Hematopoietic multipotent progenitor cell (in vitro differentiated cells): ENCODE measurements at regions not wholly inside any gene's neighbourhood (a gene's known extent, or its start where the extent isn't known, plus 50 kb on each side); places are given as distances from the start of the nearest gene placed in this dataset.

Experiments used
- DNase-seq, 3 donors: peaks; one replicate each; pipeline ENCODE4 v3.0.0-alpha.2; 2011 to 2015; ENCODE audit warnings: low read depth in 2 of 3, low spot score in 2 of 3

DNA sequence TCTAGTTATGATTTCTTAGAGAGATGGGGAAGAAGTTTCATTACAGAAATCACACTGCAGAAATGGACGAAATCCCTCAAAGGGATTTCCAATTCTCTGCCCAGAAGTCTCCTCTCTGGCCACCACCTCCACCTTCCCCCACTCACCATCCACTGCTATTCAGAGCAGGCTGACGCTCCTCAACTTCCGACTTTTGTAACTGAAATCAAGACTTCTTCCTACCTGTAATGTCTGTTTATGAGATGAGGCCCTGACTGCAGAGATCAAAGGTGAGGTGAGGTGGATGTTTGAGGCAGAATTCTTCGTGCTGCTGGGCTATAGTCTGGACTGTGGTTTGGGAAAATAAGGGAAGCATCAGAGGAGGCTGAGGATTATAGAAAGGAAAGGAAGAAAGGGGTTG, 385.2 kb upstream of the ARID1B start:
- no peak for DNase-seq

DNA sequence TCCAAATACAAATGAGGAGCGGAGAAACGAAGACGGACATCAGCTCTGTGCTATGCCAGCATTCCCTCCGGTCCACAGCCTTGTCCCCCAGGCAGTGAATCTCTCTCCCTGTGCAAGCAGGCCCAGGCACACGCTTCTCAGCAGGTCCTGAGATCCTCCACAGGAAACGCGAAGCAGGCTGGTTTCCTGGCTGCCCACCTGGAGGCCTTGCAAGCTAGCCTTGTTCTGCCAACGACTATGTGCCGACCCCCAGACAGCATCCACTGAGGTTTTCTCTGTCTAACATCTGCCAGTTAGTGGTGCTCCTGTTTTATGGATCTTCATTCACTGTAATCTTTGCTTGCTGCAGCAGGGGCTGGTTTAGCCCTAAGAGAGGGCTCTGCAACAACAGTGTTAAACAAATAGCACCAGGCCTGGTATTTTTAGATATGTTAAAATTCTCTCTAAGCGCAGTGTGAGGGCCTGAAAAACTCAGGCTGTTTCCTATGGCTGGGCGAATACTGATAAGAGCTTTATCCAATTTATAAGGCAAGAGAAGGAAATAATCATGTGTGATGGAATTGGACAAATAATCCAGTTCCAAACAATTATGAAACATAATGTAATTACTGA, 386.0 kb upstream of the ARID1B start:
- DNase-seq: no peak

DNA sequence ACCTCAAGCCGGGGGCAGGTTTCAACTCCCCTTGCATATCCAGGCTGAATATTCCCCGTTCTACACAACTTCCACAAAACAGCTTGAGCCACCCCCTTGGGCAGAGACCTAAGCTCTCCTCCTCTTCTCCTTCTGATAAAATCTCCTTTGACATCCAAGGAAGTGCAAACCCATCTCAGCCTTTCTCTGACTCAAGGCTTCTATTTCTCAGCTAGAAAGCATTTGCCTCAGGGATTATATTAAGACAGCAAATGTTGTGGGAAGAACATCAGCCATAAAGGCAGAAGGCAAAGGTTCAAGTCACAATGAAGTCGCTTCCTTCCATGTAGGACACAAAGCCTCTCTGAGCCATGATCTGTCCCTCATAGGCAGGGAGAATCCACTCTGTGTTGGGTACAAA, 386.6 kb upstream of the ARID1B start:
- DNase-seq: no peak

DNA sequence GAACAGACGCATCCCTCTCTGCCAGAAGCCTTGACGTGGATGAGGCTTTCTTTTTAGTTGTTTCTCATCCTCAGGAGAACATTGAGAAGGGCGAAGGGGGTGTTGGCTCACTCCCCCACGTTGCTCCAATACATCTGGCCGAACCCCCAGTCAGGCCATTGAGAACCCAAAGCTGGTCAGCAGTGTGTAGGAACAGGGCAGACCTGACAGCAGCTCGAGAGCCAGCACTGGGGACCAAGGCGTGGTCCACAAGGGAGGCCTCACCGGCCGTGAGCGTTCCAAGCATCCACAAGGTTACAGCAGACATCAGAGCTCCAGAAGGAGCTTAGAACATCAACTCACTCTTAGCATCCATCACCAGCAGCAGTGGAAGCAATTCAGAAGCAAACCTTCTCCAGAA, 387.9 kb upstream of the ARID1B start:
- no peak for DNase-seq

DNA sequence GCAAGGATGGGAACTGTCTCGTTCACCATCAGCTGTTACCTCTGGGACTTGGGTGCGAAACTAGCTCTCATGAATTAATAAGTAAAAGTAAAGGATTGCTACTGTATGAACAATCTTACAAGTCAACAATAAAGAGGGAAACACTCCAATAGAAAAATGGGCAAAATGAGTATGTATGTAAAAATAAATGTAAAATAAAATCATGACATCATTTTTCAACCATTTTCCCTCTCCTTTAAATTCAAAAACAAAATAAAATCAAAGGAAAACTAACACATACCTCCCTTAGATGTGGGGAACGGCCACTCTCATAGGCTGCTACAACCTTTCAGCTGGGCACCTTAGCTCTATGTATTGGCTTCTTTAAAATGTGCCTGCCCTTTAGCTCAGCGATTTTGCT, 389.7 kb upstream of the ARID1B start:
- no peak for DNase-seq

DNA sequence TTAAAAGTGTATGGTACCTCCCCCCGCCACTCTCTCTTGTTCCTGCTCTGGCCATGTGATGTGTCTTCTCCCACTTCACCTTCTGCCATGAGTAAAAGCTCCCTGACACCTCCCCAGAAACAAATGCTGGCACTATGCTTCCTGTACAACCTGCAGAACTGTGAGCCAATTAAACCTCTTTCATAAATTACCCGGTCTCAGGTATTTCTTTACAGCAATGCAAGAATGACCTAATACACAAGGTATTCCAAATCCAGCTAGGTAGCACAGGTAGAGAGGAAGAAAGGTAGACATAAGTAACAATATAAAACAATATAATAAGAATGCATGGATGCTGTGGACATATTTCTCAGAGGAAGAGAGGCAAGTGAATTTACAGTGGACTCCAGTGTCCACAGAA, 394.1 kb upstream of the ARID1B start:
- no peak for DNase-seq

DNA sequence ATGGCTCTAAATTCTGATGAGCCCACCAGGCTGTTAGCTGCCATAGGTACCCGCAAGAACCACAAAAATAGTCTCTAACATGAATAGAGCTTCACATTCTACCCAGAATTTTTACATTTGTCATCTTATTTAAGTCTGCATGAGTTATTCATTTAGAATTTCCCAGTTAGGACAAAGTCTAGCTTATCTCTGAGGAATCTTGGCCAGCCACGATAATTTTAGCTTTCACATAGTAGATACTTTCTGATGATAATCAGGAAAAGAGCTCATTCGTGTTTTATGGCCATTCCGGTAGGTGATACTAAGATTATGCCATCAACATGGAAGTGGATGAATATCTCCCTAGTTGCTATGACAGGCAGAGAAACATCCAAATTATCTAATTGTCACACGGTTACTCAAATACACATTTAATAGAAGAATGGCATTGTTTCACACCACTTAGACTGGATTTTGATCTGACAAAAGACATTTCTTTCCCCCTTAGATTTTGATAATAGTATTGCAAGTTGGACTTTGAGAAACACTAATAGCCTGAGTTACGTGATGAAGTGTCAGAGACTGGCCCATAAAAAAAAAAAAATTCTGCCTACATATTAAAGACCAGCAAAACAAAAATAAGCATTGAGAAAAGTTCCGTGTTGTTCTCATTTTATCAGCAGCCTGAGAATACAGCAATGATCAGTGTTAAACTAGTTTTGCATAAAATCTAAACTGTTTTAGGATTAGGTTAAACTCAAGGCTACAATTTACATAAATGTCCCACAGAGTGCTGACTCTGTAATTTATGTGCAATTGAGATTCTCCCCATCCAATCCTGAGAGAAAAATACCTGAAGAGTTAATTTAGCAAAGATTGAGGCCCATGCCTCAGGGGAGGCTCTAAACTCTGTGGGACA, 397.5 kb upstream of the ARID1B start:
- no peak for DNase-seq

DNA sequence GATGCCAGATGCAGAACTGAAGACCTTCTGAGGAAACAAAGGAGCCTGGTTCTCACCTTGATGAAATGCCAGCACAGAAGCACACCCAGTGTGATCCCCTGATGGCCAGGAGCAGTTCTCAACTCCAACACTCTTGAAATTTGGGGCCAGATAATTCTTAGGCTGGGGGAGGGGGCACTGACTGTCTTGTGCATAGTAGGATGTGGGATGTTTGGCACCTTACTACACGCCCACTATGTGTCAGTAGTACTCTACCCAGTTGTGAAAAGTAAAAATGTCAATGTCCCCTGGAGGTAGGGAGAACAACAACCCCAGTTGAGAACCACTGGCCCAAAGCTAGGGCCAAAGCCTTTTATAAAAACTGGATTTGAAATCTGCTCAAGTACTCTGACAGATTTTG, 398.3 kb upstream of the ARID1B start:
- peak in 1 of 3 donors; percentile 14 for DNase-seq

DNA sequence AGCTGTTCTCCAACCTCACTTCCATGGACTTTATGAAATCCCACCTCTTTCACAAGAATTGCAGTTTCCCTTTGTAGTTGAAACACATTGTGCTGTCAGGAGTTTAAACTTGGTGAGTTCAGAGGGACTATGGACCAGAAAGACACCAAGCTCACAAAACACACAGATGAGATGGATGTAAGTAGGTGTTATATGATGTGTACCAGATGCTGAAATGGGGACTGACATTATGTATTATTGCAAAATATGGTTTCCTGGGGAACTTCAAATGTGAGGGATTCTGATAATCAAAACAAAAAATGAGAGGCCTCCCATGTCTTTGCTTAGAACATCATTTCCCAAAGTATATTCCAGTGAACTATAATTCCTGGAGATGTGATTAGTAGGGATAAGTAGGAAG, 401.1 kb upstream of the ARID1B start:
- no peak for DNase-seq

DNA sequence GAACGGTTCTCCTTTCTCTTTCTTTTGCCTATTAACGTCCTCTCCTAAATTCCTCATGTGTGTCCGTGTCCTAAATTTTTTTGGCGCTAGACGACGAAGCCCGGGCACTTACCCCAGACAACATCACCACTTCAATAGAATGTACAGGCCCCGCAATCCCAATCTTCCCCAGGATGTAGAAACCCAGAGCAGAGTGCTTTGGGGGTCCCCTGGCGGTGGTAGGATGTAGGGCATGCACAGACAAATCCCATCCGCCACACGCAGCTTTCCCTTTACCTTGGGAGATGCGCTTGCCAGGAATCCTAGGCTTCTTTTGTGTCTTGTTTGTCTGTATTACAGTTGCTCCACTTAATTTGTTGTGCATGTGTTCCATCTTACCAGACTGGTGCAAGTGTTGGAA, 417.3 kb upstream of the ARID1B start:
- no peak for DNase-seq

DNA sequence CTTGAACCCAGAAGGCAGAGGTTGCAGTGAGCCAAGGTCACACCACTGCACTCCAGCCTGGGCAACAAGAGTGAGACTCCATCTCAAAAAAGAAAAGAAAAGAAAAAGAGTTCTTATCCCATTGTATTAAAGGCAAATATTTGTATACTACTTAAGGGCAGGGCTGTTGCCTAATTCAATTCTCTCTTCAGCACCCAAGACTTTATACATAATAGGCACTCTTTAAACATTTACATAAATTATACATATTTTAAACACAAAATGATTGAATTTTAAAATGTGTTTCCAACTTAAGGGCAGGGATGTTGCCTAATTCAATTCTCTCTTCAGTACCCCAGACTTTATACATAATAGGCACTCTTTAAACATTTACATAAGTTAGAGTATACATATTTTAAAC, 424.3 kb upstream of the ARID1B start:
- DNase-seq: no peak

DNA sequence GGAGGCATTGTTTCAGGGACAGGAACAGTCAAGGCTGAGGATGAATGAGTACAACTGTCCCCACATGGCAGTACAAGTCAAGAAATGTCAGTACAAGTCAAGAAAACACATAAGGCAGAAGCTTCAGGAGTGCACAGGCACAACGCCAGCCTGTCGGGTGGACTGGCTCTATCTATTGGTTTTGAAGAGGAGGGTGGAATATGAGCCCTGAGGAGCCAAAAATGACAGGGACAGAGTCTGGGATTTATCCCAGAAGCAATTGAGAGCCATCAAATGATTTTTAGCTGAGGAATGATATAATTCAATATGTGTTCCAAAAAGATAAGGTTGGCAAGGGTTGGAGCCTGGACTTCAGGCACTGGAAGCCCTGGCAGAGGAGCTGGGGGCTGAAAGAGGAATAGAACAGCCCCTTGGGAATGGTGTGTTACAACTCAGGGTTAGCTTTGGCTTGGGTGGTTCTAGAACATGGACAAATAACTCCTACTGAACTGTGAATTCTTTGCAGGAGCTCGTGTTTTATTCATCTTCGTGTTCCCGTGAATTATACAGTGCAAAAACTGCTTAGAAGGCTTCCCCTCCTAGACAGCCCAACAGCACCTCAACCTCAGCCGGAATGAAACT, 425.7 kb upstream of the ARID1B start:
- no peak for DNase-seq

DNA sequence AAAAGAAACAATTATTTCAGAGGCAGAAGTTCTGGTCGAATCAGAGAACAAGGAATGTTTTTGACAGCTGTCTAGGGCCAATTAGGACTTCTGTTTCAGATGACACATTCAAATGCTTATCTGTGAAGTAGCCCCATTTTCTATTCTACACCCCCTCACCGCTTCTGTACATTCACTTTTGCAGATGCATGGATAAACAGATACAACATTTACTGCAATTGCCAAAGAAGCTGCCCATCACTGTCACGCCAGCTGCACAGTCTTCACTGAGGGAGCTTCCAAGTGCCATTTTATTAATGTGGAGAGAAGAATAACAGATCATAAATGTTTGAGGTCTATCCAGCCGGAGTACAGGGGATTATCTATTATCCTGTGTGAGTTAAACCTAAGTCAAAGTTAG, 426.8 kb upstream of the ARID1B start:
- DNase-seq: no peak

DNA sequence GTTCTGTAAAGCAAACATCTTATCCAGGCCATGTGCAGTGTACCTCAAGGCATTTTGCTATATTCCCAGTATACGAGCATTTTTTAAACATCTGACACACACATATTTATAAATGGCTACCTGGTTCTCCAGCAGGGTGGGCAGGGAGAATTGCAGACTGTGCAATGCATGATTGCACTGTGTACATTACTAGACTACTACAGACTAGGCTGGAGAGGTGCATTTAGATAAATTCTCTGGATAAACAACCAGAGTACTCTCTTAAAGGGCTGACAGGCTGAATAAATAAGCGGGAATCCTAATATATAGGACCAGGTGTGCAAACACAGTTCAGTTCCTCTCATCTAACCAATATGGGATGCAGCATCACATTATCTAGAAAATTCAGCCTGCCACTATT, 428.3 kb upstream of the ARID1B start:
- no peak for DNase-seq

DNA sequence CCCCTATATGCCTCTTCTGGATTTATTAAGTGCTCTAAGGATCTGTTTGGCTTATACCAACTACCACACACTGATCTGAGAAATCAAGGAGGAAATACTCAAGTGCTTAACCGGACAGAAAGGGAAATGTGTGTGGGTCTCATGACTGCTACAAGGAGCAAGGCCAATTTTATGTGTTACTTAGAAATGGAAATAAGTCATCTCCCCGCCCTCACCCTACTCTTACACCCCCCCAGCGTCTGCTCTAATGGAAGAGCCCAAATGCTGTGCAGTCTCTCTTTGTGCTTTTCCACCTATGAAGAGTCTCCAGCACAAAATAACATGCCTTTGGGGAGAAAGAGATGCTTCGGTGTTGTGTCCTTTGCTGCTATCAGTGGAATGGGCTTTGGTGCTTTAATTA, 428.8 kb upstream of the ARID1B start:
- DNase-seq: peak in 2 of 3 donors; percentile 31 to 65

DNA sequence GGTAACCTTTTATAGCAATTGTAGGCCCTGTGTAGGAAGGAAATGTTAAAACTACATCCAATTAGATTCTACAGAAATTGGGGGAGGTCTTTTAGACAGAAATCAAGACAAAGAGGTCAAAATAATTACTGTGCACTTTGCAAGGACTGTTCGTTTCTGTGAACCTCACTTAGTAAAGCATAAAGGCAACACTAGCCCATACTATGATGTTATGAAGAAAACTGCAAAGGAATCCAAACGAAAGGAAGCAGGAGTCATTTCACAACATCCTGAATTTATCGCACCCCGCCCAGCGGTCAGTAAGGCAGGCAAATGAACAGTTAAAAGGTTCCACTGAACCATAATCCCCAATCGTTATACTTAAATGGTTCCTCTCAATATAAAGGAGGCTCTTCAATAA, 429.5 kb upstream of the ARID1B start:
- peak in 2 of 3 donors; percentile 26 to 39 for DNase-seq

DNA sequence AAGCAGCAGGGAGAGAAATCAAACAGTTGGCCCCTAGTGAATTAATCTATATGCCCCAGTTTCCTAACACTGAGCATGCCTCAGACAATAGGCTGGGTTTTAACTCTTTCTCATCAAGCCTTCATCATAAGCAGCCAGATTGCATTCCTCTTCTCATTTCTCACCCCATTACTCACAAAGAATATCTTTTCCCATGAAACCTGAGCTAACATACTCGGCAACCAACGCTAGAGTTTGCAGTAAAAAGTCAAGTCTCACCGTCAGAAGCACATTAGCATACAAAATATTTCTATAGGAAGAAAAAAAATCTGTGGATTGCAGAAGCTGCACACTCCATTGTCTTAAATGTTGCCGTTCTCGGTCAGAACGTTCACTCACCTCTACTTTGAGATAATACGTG, 429.9 kb upstream of the ARID1B start:
- no peak for DNase-seq

DNA sequence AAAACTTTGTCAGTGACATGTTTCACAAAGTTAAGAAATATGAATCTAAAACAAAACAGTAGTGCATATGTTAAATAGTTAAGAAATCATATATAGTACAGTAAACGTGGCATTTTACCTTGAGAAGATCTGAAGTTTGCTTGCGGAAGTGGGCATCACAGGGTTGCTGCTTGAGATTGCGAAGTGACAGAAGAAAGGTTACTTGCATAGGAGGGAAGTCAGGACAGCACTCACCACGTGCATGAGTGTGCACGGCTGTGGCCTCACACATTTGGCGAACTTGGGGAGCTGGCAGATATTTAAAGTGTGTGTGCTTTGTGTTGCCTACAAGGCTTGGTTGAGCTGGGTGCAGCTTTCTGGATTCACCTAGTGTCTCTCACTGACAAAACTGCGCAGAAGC, 431.5 kb upstream of the ARID1B start:
- peak in 1 of 3 donors; percentile 21 for DNase-seq

DNA sequence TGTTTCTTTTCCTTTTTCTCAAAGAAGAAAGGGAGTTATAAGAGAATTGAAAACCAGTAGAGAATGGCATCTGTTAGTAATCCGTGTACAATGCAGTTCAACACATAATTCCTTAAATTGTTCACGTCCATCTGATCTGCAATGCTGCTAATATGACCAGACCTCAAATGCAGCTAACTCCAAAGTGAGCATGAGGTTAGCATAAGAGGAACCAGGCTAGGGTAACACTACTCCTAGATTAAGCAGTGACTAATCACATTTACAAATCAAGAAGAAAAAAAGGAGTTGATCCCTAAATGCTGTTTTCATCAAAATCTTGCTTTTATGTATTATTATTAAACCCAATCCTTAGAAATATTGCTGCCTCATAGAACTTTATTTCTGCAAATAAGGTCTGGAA, 432.7 kb upstream of the ARID1B start:
- peak in 1 of 3 donors; percentile 26 for DNase-seq

DNA sequence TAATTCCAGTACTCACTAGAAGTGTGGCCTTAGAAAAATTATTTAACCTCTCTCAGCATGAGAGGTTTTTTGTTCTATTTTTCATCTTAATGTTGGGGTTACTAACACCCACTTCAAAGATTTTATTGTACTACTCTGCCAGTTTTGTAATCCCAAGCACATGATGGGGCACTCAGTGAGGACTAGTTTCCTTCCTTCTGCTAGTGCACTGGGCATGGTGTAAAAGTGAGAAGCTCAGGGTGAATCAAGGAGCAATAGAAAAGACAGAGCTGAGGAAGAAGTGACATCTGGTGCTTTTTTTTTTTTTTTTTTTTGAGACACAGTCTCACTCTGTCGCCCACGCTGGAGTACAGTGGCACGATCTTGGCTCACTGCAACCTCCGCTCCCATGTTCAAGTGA, 439.4 kb upstream of the ARID1B start:
- DNase-seq: no peak

DNA sequence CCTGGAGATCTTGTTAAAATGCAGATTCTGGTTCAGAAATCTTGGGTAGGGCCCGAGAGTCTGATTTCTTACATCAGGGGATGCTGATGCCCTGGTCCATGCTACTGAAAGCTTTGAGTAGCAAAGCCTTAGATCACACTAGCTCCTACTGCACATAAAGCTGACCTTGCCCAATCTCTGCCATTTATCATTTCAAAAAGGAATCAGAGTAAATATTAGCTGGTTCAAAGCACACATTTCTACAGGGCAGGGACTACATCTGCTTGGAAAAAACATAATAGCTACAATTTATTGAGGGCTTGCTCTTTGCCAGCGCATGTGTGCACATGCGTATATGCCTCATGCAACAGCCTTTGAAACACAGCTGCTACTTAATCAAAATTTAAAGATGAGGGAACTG, 440.4 kb upstream of the ARID1B start:
- DNase-seq: no peak

DNA sequence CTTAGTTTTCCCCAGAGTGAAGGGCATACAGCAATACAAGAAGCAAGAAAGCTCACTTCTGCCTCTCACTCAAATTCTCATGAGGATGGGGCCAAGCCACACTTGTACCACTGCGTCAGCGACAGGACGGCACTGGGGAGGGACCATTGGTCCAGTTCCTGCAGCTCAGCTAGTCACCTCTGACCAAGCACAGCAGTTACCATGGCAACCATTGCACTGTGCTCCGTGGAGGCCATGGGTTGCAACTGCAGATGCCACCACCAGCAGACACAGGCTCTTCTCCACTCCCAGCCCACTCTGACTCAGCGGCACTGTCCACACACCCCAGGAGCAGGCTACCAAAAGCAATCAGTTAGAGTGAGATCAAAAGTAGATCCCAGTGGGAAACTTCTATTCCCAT, 441.1 kb upstream of the ARID1B start:
- peak in 1 of 3 donors; percentile 17 for DNase-seq
